Hepatocyte (in vitro differentiated cells): ENCODE measurements at regions not wholly inside any gene's neighbourhood (a gene's known extent, or its start where the extent isn't known, plus 50 kb on each side); places are given as distances from the start of the nearest gene placed in this dataset.

Experiments used
- CTCF ChIP-seq: fragments of 200-600 bp; sonication (generic); IDR thresholded peaks from 2 replicates; pipeline ENCODE4 v1.5.1; 2016; ENCODE audit warnings: antibody characterized with exemption, mild to moderate bottlenecking; ENCODE audit not compliant: poor library complexity
- EZH2 ChIP-seq: fragments of 200-600 bp; sonication (generic); IDR thresholded peaks from 2 replicates; pipeline ENCODE4 v1.6.1; 2016; ENCODE audit warnings: antibody characterized with exemption, mild to moderate bottlenecking, borderline replicate concordance
- EZH2phosphoT487 ChIP-seq: fragments of 200-600 bp; sonication (generic); IDR thresholded peaks from one replicate; pipeline ENCODE4 v1.6.1; 2018; ENCODE audit warnings: antibody characterized with exemption, mild to moderate bottlenecking, low read depth, moderate library complexity; ENCODE audit not compliant: unreplicated experiment, severe bottlenecking

DNA sequence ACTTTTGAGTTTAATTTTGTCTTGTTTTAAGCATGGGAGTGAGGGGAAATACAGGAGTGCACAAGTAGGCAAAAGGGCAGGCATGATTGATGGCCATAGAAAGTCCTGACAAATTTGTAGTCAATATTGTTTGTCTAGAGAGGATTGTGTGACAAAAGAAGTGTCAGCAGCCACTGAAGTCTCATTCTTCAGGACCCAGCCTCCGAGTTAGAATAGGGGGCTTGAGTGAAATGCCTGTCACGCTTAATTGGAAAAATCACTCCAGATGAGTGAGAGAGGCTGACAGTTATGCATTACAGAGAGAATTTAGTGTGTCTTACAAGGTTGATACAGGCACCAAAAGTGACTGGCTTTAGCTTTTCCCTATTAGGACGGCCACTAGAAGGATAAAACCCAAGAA, 81.9 kb upstream of the RPS23 start:
- TF ChIP-seq CTCF (no peak), EZH2 (no peak), EZH2phosphoT487 (no peak)
